ENCODE measurements at regions not wholly inside any gene's neighbourhood (a gene's known extent, or its start where the extent isn't known, plus 50 kb on each side); places are given as distances from the start of the nearest gene placed in this dataset.

DNA sequence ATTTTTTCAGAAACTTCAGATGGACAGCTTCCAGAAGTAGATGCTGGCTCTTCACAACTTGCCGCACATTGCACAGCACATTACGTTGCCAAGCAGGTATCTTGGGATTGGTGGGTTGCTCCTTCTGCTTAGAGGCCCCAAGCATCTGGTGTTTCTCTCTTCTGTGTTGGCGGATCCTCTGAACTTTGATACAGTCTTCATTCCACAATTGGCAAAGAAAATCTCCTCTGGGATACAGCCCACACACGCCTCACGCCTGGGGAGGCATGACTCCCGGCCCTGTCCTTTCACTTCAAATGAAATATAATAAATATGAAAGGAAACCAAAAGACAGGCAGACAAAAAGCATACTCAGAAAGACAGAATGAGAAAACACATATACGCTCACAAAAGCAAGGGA, 72.3 kb upstream of the PPP2R5A start (continued):
- TF ChIP-seq, protein P1, sequence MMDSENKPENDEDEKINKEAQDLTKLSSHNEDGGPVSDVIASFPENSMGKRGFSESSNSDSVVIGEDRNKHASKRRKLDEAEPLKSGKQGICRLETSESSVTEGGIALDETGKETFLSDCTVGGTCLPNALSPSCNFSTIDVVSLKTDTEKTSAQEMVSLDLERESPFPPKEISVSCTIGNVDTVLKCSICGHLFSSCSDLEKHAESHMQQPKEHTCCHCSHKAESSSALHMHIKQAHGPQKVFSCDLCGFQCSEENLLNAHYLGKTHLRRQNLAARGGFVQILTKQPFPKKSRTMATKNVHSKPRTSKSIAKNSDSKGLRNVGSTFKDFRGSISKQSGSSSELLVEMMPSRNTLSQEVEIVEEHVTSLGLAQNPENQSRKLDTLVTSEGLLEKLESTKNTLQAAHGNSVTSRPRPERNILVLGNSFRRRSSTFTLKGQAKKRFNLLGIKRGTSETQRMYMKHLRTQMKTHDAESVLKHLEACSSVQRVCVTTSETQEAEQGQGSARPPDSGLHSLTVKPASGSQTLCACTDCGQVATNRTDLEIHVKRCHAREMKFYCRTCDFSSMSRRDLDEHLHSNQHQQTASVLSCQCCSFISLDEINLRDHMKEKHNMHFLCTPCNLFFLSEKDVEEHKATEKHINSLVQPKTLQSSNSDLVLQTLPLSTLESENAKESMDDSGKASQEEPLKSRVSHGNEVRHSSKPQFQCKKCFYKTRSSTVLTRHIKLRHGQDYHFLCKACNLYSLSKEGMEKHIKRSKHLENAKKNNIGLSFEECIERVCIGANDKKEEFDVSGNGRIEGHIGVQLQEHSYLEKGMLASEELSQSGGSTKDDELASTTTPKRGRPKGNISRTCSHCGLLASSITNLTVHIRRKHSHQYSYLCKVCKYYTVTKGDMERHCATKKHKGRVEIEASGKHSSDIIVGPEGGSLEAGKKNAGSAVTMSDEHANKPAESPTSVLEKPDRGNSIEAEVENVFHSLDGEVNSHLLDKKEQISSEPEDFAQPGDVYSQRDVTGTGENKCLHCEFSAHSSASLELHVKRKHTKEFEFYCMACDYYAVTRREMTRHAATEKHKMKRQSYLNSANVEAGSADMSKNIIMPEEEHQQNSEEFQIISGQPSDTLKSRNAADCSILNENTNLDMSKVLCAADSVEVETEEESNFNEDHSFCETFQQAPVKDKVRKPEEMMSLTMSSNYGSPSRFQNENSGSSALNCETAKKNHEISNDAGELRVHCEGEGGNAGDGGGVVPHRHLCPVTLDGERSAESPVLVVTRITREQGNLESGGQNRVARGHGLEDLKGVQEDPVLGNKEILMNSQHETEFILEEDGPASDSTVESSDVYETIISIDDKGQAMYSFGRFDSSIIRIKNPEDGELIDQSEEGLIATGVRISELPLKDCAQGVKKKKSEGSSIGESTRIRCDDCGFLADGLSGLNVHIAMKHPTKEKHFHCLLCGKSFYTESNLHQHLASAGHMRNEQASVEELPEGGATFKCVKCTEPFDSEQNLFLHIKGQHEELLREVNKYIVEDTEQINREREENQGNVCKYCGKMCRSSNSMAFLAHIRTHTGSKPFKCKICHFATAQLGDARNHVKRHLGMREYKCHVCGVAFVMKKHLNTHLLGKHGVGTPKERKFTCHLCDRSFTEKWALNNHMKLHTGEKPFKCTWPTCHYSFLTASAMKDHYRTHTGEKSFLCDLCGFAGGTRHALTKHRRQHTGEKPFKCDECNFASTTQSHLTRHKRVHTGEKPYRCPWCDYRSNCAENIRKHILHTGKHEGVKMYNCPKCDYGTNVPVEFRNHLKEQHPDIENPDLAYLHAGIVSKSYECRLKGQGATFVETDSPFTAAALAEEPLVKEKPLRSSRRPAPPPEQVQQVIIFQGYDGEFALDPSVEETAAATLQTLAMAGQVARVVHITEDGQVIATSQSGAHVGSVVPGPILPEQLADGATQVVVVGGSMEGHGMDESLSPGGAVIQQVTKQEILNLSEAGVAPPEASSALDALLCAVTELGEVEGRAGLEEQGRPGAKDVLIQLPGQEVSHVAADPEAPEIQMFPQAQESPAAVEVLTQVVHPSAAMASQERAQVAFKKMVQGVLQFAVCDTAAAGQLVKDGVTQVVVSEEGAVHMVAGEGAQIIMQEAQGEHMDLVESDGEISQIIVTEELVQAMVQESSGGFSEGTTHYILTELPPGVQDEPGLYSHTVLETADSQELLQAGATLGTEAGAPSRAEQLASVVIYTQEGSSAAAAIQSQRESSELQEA (IDR thresholded peaks at IDR 0.05; ENCODE audit: low read depth): no peak

DNA sequence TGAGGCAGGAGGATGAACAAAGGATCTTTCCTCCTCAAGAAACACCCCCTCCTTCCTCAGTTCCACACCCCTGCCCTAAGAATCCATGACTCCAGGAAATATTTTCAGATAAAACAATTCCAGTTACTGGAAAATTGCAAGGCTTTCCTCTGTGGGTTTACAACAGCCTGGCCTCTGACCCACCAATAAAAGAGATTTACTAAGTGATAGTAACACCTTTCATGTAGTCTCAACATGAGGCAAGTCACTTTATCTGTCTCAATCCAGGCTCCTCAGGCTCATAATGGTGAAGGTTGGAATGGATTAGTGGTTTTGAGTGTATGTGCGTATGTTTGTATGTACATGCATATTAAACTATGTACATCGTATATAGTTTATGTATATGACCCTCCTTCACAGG, 71.4 kb upstream of the PPP2R5A start:
- Histone ChIP-seq H3K27ac (ENCODE audit: extremely low read depth, low read depth, low read length) (no peak overlapping the region), H3K36me3 (ENCODE audit: control insufficient read depth, insufficient read depth, low read length) (no peaks in the 10 kb centered on the region), H3K79me2 (ENCODE audit: control insufficient read depth, insufficient read depth, low read length) (no peaks in the 10 kb centered on the region), H3K4me1 (replicated peaks in 1 of 2; ENCODE audit: control insufficient read depth in 2 of 2, insufficient read depth in 2 of 2, low read length in 2 of 2) (peaks cover 13 to 20% of the 10 kb centered on the region in 2 experiments; a peak in 3 of 5 replicates), H2AFZ (ENCODE audit: low read depth, low read length) (no peak overlapping the region), H3K27me3 (ENCODE audit: control insufficient read depth in 2 of 2, insufficient read depth in 2 of 2, low read length in 2 of 2) (no peaks in the 10 kb centered on the region), H3K4me2 (ENCODE audit: insufficient read depth, low read length) (no peak overlapping the region), H3K9ac (ENCODE audit: insufficient read depth in 1 of 2, low read depth in 2 of 2, low read length in 2 of 2) (no peak overlapping the region), H3K4me3 (no peak overlapping the region), H4K20me1 (replicated peaks; ENCODE audit: control insufficient read depth, insufficient read depth, low read length) (no peaks in the 10 kb centered on the region), H3K9me3 (replicated peaks; ENCODE audit: control insufficient read depth, insufficient read depth, low read depth, low read length) (no peaks in the 10 kb centered on the region), H3K9me1 (ENCODE audit: control insufficient read depth, insufficient read depth, low read length) (no peaks in the 10 kb centered on the region)
- WGBS (ENCODE audit: insufficient coverage, low coverage, missing lambda C conversion rate): 7% methylated on average over 2 of the region's 2 CpGs
- CTCF ChIA-PET (ENCODE audit: low intra/inter-chr PET ratio): no interaction called here
- peak in 1 of 4 experiments; percentile 46 for DNase-seq (ENCODE audit: extremely low read depth in 1 of 4, low spot score in 3 of 4)
- in situ Hi-C loops (cut with MboI) (no loop called here), intact Hi-C loops (cut with micrococcal nuclease) (no loop called here)
- ATAC-seq: peak; percentile 67
- BruUV-seq (replicated peaks): no TSS peak
- POLR2A ChIA-PET: interaction anchor here (0.8 kb wide), 2 partner anchors 10 to 14 kb away, joined by 3 to 5 read pairs; no protein-coding TSS in a partner anchor
- no peak for FAIRE-seq
- TF ChIP-seq ZNF24 (IDR thresholded peaks at IDR 0.05): no peak
- TF ChIP-seq SMARCA4 (IDR thresholded peaks at IDR 0.05): no peak
- TF ChIP-seq ZNF507 (tag; conservative IDR thresholded peaks at IDR 0.05): no peak
- TF ChIP-seq ZNF707 (CRISPR knock-in tag; conservative IDR thresholded peaks at IDR 0.05): no peak
- no peak for TF ChIP-seq SRF (CRISPR knock-in tag; IDR thresholded peaks at IDR 0.05)
- TF ChIP-seq CBFA2T2 (conservative IDR thresholded peaks at IDR 0.05): peak; percentile 55
- no peak for TF ChIP-seq HMG20B (CRISPR knock-in tag; IDR thresholded peaks at IDR 0.05)
- TF ChIP-seq, protein P2, sequence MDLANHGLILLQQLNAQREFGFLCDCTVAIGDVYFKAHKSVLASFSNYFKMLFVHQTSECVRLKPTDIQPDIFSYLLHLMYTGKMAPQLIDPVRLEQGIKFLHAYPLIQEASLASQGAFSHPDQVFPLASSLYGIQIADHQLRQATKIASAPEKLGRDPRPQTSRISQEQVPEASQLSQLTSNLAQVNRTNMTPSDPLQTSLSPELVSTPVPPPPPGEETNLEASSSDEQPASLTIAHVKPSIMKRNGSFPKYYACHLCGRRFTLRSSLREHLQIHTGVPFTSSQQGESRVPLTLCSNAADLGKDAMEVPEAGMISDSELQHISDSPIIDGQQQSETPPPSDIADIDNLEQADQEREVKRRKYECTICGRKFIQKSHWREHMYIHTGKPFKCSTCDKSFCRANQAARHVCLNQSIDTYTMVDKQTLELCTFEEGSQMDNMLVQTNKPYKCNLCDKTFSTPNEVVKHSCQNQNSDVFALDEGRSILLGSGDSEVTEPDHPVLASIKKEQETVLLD (IDR thresholded peaks at IDR 0.05): no peak
- TF ChIP-seq ZNF146 (CRISPR knock-in tag; IDR thresholded peaks at IDR 0.05; ENCODE audit: unreplicated experiment): no peak
- TF ChIP-seq, protein P3, sequence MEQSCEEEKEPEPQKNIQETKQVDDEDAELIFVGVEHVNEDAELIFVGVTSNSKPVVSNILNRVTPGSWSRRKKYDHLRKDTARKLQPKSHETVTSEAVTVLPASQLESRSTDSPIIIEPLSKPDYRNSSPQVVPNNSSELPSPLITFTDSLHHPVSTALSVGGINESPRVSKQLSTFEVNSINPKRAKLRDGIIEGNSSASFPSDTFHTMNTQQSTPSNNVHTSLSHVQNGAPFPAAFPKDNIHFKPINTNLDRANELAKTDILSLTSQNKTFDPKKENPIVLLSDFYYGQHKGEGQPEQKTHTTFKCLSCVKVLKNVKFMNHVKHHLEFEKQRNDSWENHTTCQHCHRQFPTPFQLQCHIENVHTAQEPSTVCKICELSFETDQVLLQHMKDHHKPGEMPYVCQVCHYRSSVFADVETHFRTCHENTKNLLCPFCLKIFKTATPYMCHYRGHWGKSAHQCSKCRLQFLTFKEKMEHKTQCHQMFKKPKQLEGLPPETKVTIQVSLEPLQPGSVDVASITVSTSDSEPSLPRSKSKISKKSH (CRISPR knock-in tag; IDR thresholded peaks at IDR 0.05): no peak
- no peak for TF ChIP-seq ZKSCAN8 (CRISPR knock-in tag; IDR thresholded peaks at IDR 0.05)
